ENCODE measurements at regions not wholly inside any gene's neighbourhood (a gene's known extent, or its start where the extent isn't known, plus 50 kb on each side); places are given as distances from the start of the nearest gene placed in this dataset.

GRCh38 chr3:72175296-72175858, 390.4 kb upstream of the PROK2 start:
- no peak for TF ChIP-seq CTCF (IDR thresholded peaks at IDR 0.05)
- TF ChIP-seq POLR2A (IDR thresholded peaks at IDR 0.05) = no peak

Measured in testis (tissue), 2 donors.